Sigmoid colon (tissue), 6 donors: ENCODE measurements at regions not wholly inside any gene's neighbourhood (a gene's known extent, or its start where the extent isn't known, plus 50 kb on each side); places are given as distances from the start of the nearest gene placed in this dataset.

Experiments
- DNase-seq: peaks from one replicate; pipeline ENCODE4 v3.0.0-alpha.2; 2019
- H3K27ac ChIP-seq, 4 donors: fragments of 200-600 bp; sonication (generic); one replicate each; pipeline ENCODE4 v1.5.1; 2016 to 2019; ENCODE audit warnings: mild to moderate bottlenecking in 1 of 4
- H3K27me3 ChIP-seq, 3 donors: fragments of 200-600 bp; sonication (generic); one replicate each; pipeline ENCODE4 v1.5.1; 2019; ENCODE audit warnings: mild to moderate bottlenecking in 1 of 3
- H3K36me3 ChIP-seq, 4 donors: fragments of 200-600 bp; sonication (generic); one replicate each; pipeline ENCODE4 v1.5.1; 2016 to 2019
- H3K4me1 ChIP-seq, 4 donors: fragments of 200-600 bp; sonication (generic); one replicate each; pipeline ENCODE4 v1.5.1; 2017 to 2019
- H3K4me3 ChIP-seq, 4 donors: fragments of 200-600 bp; sonication (generic); one replicate each; pipeline ENCODE4 v1.5.1; 2017 to 2019; ENCODE audit warnings: mild to moderate bottlenecking in 2 of 4, moderate library complexity in 1 of 4
- H3K9me3 ChIP-seq, 4 donors: fragments of 200-600 bp in 3 of 4; sonication (generic) in 3 of 4; one replicate each; pipeline versions ENCODE4 v1.5.1 to v1.6.1; 2013 to 2019
- CTCF ChIP-seq, 4 experiments: fragments of 450-650 bp in 3 of 4; fragments of 200-600 bp in 1 of 4; IDR thresholded peaks; one replicate each; pipeline ENCODE4 v1.5.1; 2016 to 2019; ENCODE audit warnings: antibody characterized with exemption in 4 of 4, mild to moderate bottlenecking in 3 of 4, moderate library complexity in 2 of 4
- EP300 ChIP-seq, 4 donors: sonication (generic); formaldehyde crosslinking; IDR thresholded peaks; one replicate each; pipeline ENCODE4 v1.6.1; 2017; ENCODE audit warnings: antibody characterized with exemption in 4 of 4
- POLR2A ChIP-seq, 2 donors: fragments of 450-650 bp; IDR thresholded peaks; one replicate each; pipeline ENCODE4 v1.6.1; 2016; ENCODE audit warnings: antibody characterized with exemption in 2 of 2, mild to moderate bottlenecking in 2 of 2, moderate library complexity in 2 of 2
- POLR2AphosphoS5 ChIP-seq, 4 donors: sonication (generic); formaldehyde crosslinking; IDR thresholded peaks; one replicate each; pipeline ENCODE4 v1.6.1; 2017; ENCODE audit warnings: antibody characterized with exemption in 4 of 4
- WGBS, 2 donors: extraction: QIAGEN DNeasy Blood & Tissue Kit; methylation state at CpG; one replicate each; pipeline ENCODE4 v1.1.7; 2013; 5-methylcytosine and 5-hydroxymethylcytosine counted together
- intact Hi-C: fragments of 100-400 bp; cut with DNase I; formaldehyde crosslinking; loops from one replicate; pipeline ENCODE4 v1.15.1; 2023
- donor health status: healthy with polysubstance abuse.
- donor health status: healthy.

- Histone ChIP-seq H3K4me3 (no peak overlapping the region), H3K27me3 (no peaks in the 10 kb centered on the region), H3K4me1 (no peaks in the 10 kb centered on the region), H3K9me3 (no peaks in the 10 kb centered on the region), H3K36me3 (no peaks in the 10 kb centered on the region), H3K27ac (no peak overlapping the region)
- intact Hi-C loops = no loop called here
- no peak for DNase-seq
- TF ChIP-seq POLR2A (IDR thresholded peaks at IDR 0.05) (no peak), CTCF (IDR thresholded peaks at IDR 0.05) (no peak), EP300 (IDR thresholded peaks at IDR 0.05) (no peak), POLR2AphosphoS5 (IDR thresholded peaks at IDR 0.05) (no peak)
These were observed 98.4 kb downstream of the CNTN3 start for GRCh38 chr3:74516019-74516418.

GRCh38 chr3:74515451-74515850 lies 99.0 kb downstream of the CNTN3 start:
- WGBS, 2 donors = 97% methylated on average over 3 of the region's 3 CpGs
- H3K4me1 ChIP-seq = no peaks in the 10 kb centered on the region
- H3K27ac ChIP-seq = no peak overlapping the region
- TF ChIP-seq POLR2AphosphoS5 (IDR thresholded peaks at IDR 0.05) (no peak), EP300 (IDR thresholded peaks at IDR 0.05) (no peak), POLR2A (IDR thresholded peaks at IDR 0.05) (no peak), CTCF (IDR thresholded peaks at IDR 0.05) (no peak)
- no peak for DNase-seq
- H3K36me3 ChIP-seq = no peaks in the 10 kb centered on the region
- no peaks in the 10 kb centered on the region for H3K27me3 ChIP-seq
- no peaks in the 10 kb centered on the region for H3K9me3 ChIP-seq
- intact Hi-C loops = no loop called here
- H3K4me3 ChIP-seq = no peak overlapping the region

DNA sequence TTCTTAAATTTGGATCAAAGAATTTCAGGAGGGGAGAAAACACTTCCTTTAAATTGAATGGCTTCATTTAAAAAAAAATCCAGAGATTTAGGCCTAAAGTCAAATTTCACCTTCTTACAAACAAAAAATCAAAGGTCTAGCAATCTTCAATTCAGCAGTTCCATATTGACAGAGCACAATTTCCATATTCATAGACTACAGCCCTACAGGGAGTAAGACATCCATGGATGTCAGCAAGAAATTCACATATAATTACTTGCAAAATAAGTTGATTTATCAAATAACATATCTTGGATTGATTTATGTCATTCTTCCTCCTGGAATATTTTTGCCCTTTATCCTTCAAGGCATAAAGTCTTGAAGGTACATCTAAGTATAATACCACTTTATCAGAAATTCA lies 103.4 kb downstream of the CNTN3 start:
- DNase-seq = no peak
- Histone ChIP-seq H3K9me3 (no peaks in the 10 kb centered on the region), H3K4me3 (no peak overlapping the region), H3K36me3 (no peaks in the 10 kb centered on the region), H3K4me1 (no peaks in the 10 kb centered on the region), H3K27ac (no peak overlapping the region), H3K27me3 (no peaks in the 10 kb centered on the region)
- TF ChIP-seq POLR2A (IDR thresholded peaks at IDR 0.05) (no peak), CTCF (IDR thresholded peaks at IDR 0.05) (no peak), POLR2AphosphoS5 (IDR thresholded peaks at IDR 0.05) (no peak), EP300 (IDR thresholded peaks at IDR 0.05) (no peak)
- intact Hi-C loops = no loop called here

DNA sequence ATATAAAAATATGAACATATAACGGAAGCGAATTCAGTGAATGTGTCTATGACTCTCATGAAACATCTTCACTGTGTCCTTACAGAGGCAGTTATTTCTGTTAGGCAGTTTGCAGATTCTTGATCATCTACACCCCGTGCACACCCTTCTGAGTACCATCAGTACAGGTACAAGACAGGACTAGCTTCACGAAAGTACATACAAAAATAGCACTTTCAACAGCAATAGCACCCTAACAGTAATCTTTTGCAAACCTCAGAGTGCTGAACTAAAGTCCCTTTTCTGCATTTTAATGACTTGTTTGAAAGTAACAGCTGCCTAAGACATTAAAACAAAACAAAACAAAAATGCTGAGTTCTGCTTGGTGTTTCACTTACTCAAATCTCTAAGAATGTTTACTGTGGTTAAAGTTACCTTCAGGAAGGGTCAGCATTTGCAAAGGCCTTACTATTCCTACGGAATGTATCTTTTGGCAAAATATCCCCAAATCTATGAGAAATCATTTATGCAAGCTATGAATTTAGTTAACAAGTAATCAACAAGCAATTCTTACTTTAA lies 104.1 kb downstream of the CNTN3 start:
- no peak overlapping the region for H3K27ac ChIP-seq
- no peaks in the 10 kb centered on the region for H3K4me1 ChIP-seq
- no peak for DNase-seq
- no peaks in the 10 kb centered on the region for H3K9me3 ChIP-seq
- no peak overlapping the region for H3K4me3 ChIP-seq
- TF ChIP-seq CTCF (IDR thresholded peaks at IDR 0.05) (no peak), EP300 (IDR thresholded peaks at IDR 0.05) (no peak), POLR2A (IDR thresholded peaks at IDR 0.05) (no peak), POLR2AphosphoS5 (IDR thresholded peaks at IDR 0.05) (no peak)
- intact Hi-C loops = no loop called here
- H3K27me3 ChIP-seq = no peaks in the 10 kb centered on the region
- 73 to 89% methylated on average over 5 of the region's 5 CpGs for WGBS, 2 donors
- H3K36me3 ChIP-seq = no peaks in the 10 kb centered on the region

DNA sequence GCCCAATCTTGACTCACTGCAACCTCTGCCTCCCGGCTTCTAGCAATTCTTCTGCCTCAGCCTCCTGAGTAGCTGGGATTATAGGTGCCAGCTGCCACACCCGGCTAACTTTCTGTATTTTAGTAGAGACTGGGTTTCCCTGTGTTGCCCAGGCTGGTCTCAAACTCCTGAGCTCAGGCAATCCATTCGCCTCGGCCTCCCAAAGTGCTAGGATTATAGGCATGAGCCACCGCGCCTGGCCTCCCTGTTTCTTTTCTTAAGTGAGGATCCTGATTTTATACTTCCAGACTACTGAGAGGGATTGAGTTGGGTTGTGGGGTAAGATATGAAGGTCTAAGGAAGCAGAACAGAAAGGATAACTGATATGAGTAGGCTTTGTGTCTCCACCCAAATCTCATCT lies 106.8 kb downstream of the CNTN3 start:
- Histone ChIP-seq H3K9me3 (no peaks in the 10 kb centered on the region), H3K36me3 (no peaks in the 10 kb centered on the region), H3K27ac (no peak overlapping the region), H3K4me3 (no peak overlapping the region), H3K27me3 (no peaks in the 10 kb centered on the region), H3K4me1 (no peaks in the 10 kb centered on the region)
- no peak for DNase-seq
- WGBS, 2 donors = 94% methylated on average over 6 of the region's 6 CpGs
- no peak for TF ChIP-seq POLR2A (IDR thresholded peaks at IDR 0.05)
- no peak for TF ChIP-seq CTCF (IDR thresholded peaks at IDR 0.05)
- no peak for TF ChIP-seq EP300 (IDR thresholded peaks at IDR 0.05)
- no peak for TF ChIP-seq POLR2AphosphoS5 (IDR thresholded peaks at IDR 0.05)
- intact Hi-C loops = no loop called here
